Astrocyte of the hippocampus (primary cell): ENCODE measurements at regions not wholly inside any gene's neighbourhood (a gene's known extent, or its start where the extent isn't known, plus 50 kb on each side); places are given as distances from the start of the nearest gene placed in this dataset.
"Not testable (repeated sequence)": the region's sequence is repeated elsewhere in the genome, so short reads cannot be mapped to it uniquely, and the experiment has no call there.

ENCODE experiments used
- DNase-seq: peaks from one replicate; pipeline ENCODE4 v3.0.0; 2011; ENCODE audit warnings: low read depth, low spot score

GRCh38 chr10:84571146-84571545 lies 242.8 kb downstream of the CCSER2 start:
- DNase-seq: no peak

DNA sequence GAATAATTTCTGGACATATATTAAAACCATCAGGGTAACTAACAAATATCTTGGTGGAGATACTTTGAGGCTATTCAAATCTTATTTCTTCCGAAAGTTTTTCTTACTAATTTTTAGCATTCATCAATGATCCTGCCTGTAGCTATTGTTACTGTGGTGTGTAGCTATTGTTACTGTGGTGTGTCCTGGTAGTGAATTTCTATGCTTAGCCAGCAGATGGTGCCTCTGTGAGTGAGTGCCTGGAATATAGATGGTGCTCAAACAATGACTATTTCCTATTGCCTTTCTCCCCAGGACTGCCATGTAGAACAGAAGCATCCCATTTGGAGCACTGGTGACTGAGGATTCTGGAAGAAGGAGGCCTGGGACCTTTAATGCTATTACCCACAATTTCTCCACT lies 245.7 kb downstream of the CCSER2 start:
- no peak for DNase-seq

DNA sequence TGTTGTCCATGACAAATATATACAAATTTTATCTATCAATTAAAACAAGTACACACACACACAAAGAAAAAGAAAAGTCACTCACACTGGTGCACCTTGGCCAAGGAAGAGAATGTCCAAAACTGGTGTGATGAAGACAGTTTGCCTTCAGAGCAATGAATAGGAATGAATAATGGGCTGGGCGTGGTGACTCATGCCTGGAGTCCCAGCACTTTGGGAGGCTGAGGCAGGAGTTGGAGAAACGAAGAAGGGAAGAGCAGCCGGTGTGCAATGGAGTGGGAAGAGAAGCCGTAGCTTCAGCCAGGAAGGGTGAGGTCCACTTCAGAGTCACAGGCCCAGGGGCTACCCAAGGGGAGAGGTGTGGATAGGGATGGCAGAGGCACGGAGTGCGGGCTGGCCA lies 253.6 kb downstream of the CCSER2 start:
- no peak for DNase-seq

DNA sequence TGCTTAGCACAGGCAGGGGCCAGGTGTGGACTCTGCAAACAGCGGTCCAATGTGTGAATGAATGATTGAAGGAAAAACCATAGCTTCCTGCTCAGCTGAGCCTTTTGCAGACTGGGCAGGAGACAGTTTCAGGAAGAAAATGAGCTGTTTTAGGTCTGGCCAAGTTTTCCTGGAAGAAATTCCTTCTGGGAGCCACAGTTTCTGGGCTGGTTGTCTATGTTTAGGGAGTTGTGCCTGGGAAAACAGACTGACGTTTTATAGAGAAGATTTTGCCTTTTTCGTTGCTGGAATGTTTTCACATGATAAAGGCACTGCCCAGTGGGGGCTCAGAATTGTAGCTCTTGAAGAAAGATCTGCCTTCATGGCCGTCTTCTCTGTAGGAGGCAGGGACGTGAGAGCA lies 255.1 kb downstream of the CCSER2 start:
- no peak for DNase-seq

DNA sequence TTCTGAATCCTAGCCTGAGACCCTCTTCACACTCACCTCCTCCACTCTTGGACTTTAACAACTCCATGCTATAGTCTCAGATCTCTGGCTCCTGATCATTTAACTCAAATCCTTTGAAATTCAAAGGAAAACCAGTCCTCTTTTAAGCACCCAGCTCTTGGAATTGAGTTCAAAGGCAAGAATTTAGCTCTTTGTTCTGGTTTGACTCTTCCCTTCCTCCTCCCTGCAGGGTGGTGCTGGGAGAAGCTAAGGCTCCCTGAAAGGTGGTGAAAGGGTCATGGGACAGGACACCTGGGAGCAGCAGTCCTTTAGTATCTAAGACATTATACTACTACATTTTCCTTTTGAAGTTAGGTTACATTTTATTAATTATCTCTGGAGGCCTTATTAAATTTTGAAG lies 259.4 kb downstream of the CCSER2 start:
- DNase-seq: no peak

- DNase-seq: no peak
Measured at GRCh38 chr10:84588426-84588825, 260.0 kb downstream of the CCSER2 start.

GRCh38 chr10:84588971-84589370 lies 260.6 kb downstream of the CCSER2 start:
- DNase-seq: no peak

DNA sequence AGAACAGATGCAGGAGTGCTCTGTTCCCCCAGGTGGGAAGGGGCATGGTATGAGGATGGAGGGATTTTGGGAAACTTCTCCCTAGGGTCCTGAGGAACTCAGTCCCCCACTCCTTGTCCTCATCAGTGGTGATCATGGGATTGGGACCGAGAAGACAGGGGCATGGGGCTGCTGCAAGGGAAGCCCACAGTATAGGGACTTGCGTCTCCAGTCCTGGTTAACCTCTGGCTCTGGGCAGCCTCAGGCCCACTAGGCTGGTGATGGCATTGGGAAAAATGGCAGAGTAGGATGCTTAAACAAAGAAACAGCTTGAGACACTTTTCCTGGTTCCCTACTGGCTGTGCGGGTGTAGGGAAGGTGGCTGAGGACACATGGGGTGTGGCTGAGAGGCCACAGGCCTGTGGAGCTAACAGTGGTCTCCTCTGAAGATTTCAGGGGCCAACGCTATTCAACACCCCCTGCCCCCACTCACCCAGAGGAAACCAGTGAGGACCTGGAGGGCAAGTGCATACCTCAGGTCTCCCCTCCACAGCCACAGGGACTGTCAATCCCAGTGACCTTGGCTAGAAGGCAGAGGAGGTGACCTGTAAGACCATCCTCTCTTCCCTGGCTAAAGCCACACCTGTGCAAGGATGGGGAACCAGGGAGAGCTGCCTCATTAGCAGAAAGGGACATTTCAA lies 261.3 kb downstream of the CCSER2 start:
- DNase-seq: no peak

GRCh38 chr10:84590327-84591193 lies 262.2 kb downstream of the CCSER2 start:
- peak; percentile 19 for DNase-seq

- DNase-seq: no peak
Measured at GRCh38 chr10:84593506-84593905, 265.1 kb downstream of the CCSER2 start.

- DNase-seq: no peak
Measured at GRCh38 chr10:84596585-84596984, 268.2 kb downstream of the CCSER2 start.

- DNase-seq: no peak
Measured at GRCh38 chr10:84599254-84599653, 270.9 kb downstream of the CCSER2 start.

DNA sequence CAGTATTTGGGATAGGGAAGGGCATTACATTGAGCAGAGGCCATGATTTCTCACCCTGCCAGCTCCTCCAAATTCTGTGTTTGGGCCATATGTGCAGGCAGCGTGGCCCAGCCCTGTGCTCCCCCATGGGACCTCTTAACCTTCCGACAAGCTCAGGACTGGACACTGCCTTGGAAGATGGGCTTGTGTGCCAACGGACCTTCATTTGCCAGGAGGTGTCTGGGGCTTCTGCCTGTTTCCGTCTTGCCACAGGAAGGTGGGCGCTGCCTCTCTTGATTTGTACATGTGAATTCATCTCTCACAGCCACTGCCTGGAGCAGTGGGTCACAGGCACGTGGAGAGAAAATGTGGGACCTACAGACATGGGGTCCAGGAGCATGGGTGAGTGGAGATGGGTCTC lies 272.6 kb downstream of the CCSER2 start:
- no peak for DNase-seq

- DNase-seq: not testable (repeated sequence)
Measured at GRCh38 chr10:84602543-84602942, 274.2 kb downstream of the CCSER2 start.

DNA sequence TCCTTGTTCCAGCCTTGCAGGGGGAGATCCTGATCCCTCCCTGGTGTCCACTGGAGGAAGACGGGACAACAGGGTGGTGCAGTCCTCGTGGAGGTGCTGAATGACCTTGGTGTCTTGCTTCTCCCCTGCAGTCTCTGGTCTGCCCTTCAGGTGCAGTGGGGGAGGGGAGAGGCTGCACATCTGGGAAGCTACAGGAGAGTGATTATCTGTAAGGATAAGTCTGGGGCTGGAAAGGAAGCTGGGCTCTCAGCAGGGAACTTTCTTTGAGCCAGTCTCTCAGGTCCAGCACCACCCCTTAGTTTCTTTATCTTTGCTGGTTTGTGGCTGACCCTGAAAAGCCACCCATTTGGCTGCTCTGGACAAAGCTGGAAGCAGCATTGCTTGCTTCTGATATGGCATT lies 275.6 kb downstream of the CCSER2 start:
- DNase-seq: no peak

- DNase-seq: no peak
Measured at GRCh38 chr10:84605802-84606201, 277.4 kb downstream of the CCSER2 start.

GRCh38 chr10:84606428-84606827 lies 278.0 kb downstream of the CCSER2 start:
- no peak for DNase-seq

GRCh38 chr10:84607044-84607443 lies 278.7 kb downstream of the CCSER2 start:
- DNase-seq: no peak

DNA sequence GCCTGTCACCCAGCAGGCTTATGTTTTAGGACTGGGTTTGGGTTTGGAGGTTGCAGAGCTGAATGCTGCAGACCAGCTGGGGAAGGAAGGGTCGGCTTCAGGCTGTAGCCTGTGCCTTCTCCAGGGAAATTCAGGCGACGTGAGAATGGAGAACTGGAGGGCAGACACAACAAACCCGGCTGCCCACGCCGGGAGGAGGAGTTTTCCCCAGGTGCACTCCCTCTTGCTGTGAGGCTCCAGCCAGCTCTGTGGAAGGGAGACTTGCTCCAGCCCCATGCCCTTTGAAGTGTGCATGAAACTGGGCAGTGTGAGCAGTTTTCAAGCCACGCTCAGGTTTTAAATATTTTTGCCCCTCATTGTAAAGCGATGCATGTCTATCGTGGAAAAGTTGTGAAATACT lies 279.1 kb downstream of the CCSER2 start:
- DNase-seq: no peak

DNA sequence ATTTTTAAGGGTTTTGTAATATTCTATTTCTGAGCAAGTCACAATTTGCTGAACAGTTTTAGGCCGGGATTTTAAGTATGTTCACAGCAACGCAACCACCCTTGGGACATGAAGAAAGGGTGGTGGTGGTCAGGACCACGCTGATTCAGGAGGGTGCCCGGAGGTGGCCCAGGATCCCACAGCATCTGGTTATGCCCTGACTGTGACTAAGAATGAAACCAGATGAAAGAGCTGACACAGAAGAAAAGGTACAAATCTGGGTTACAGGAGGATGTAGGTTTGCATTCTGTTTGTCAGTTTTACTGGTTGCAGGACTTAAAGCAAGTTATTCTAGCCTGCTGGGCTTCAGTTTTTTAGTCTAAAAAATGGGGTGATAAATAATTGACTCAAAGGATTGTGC lies 279.7 kb downstream of the CCSER2 start:
- DNase-seq: no peak

DNA sequence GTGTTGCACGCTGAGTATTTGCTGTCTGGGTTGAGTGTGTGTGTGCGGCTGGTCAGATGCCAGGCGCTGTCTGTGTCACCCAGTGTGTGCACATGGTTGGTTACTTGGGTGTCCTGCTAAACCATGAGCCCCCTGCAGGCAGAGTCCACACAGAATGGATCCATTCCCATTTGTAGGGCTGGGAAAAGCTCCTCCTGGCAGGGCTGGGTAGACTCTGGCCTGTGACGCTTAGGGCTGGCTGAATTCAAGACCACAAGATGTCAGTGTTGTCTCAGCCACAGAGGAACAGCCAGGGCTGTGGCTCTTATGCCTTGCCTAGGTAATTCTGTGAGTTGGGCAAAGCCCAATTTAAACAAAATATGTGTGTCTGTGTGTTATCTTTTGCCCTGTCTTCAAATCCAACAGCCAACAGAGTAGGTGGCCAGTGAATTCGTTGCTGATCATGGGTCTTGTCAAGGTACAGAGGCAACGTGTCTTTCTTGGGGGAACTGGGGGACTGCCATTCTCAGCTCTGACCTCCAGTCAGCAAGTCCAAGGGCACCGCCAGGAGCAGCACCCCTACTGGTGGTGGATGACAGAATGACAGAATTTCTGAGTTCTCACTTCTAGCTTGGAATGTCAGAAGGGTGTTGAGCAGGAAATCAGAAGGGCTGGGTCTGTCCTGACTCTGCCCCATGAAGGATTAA lies 285.1 kb downstream of the CCSER2 start:
- DNase-seq: peak; percentile 74

DNA sequence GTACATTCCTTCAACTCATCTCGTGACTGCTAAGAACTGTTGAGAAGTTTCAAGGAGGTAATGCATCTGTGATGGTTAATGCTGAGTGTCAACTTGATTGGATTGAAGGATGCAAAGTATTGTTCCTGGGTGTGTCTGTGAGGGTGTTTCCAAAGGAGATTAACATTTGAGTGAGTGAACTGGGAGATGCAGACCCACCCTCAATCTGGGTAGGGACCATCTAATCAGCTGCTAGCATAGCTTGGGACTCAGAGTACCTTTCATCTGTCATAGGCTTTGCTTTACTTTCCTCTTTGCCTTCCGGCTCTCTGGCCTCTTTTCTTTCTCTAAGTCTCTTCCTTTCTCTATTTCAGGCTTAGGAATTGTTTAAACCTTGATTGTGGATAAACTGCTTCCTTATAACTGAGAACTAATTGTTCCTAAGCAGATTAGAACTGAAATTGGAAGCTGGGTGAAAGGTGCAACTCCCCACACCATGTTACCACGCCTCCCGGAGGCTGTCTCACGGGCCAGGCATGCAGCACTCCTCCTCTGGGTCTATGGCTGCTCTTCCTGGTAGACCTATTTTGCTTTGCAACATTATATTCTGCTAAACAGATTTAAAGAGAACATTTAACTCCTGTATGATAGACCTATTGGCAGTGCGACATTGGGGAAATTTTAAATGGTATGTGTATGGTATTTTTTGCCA lies 298.2 kb downstream of the CCSER2 start:
- no peak for DNase-seq
